K562 (cell line): ENCODE measurements at regions not wholly inside any gene's neighbourhood (a gene's known extent, or its start where the extent isn't known, plus 50 kb on each side); places are given as distances from the start of the nearest gene placed in this dataset.

ENCODE experiments used
- ATAC-seq: fragments of 200-7000 bp; cut with Tn5 transposase; 3 replicates; pipeline ENCODE4 v1.9.1; 2020; ENCODE audit warnings: moderate library complexity
- BruUV-seq: library from RNA; stranded (reverse); fragments of 400-500 nt; replicated peaks from 2 replicates; lab custom pipeline; 2021; lab: Mats Ljungman, UMichigan
- CTCF ChIA-PET: fragments of 300-600 bp; formaldehyde crosslinking; extraction: SDS; loops from one replicate; lab custom pipeline; 2021; ENCODE audit warnings: low intra/inter-chr PET ratio; lab: Yijun Ruan, JAX
- POLR2A ChIA-PET: fragments of 300-600, 350-650 bp; sonication (Branson Sonifier 250); formaldehyde crosslinking; extraction: SDS; loops from one replicate; lab custom pipeline; 2021; ENCODE audit warnings: antibody characterized with exemption, inconsistent platforms; lab: Yijun Ruan, JAX
- DNase-seq, 4 experiments: peaks; one replicate each; pipeline versions ENCODE4 v3.0.0 to v3.0.0-alpha.2; 2011 to 2018; ENCODE audit warnings: low spot score in 3 of 4, mixed read lengths in 3 of 4; ENCODE audit errors: extremely low read depth in 1 of 4
- FAIRE-seq: peaks from 2 replicates; lab custom pipeline; 2011; peaks lifted over from hg19 to GRCh38; lab: Jason Lieb, UNC
- H2AFZ ChIP-seq: 2 replicates; pipeline ENCODE4 v1.6.0; 2011; ENCODE audit warnings: low read depth, low read length, control low read depth, inconsistent platforms
- H3K27ac ChIP-seq: fragments of 200-600 bp; 3 replicates; pipeline ENCODE4 v1.8.0; 2011; ENCODE audit warnings: low read depth, mild to moderate bottlenecking, control low read depth, inconsistent platforms, low read length, moderate library complexity, mixed read lengths; ENCODE audit errors: extremely low read depth
- H3K27me3 ChIP-seq, 2 experiments: fragments of 300-600 bp in 1 of 2; 2 replicates in 1 of 2; 3 replicates in 1 of 2; pipeline versions ENCODE4 v1.6.0 to v1.8.0; 2011; ENCODE audit warnings: inconsistent platforms in 2 of 2, low read length in 2 of 2, mild to moderate bottlenecking in 1 of 2, mixed read lengths in 1 of 2, moderate library complexity in 1 of 2; ENCODE audit not compliant: control insufficient read depth in 2 of 2, insufficient read depth in 2 of 2
- H3K36me3 ChIP-seq: fragments of 300-600 bp; 3 replicates; pipeline ENCODE4 v1.8.0; 2011; ENCODE audit warnings: mild to moderate bottlenecking, low read length, inconsistent platforms; ENCODE audit not compliant: control insufficient read depth, insufficient read depth
- H3K4me1 ChIP-seq, 2 experiments: fragments of 200-600 bp in 1 of 2; replicated peaks in 1 of 2; 2 replicates in 1 of 2; 3 replicates in 1 of 2; pipeline versions ENCODE4 v1.5.1 to v1.8.0; 2011; ENCODE audit warnings: inconsistent platforms in 2 of 2, low read length in 2 of 2, mild to moderate bottlenecking in 1 of 2, mixed read lengths in 1 of 2, moderate library complexity in 1 of 2; ENCODE audit not compliant: control insufficient read depth in 2 of 2, insufficient read depth in 2 of 2
- H3K4me2 ChIP-seq: 2 replicates; pipeline ENCODE4 v1.6.1; 2011; ENCODE audit warnings: low read length, control low read depth, inconsistent platforms, mixed read lengths; ENCODE audit not compliant: insufficient read depth
- H3K4me3 ChIP-seq: fragments of 200-600 bp; sonication (generic), shearing (Covaris generic); 2 replicates; pipeline ENCODE4 v1.5.1; 2016; ENCODE audit warnings: control low read depth, inconsistent platforms
- H3K79me2 ChIP-seq: fragments of 200-600 bp; 3 replicates; pipeline ENCODE4 v1.8.0; 2011; ENCODE audit warnings: low read length, inconsistent platforms; ENCODE audit not compliant: control insufficient read depth, insufficient read depth
- H3K9ac ChIP-seq, 2 experiments: 2 replicates each; pipeline versions ENCODE4 v1.6.0 to v1.6.1; 2011; ENCODE audit warnings: low read depth in 2 of 2, low read length in 2 of 2, control low read depth in 1 of 2, inconsistent platforms in 1 of 2, mild to moderate bottlenecking in 1 of 2, mixed read lengths in 1 of 2; ENCODE audit not compliant: insufficient read depth in 1 of 2
- H3K9me1 ChIP-seq: one replicate; pipeline ENCODE4 v1.6.0; 2011; ENCODE audit warnings: inconsistent platforms, mild to moderate bottlenecking, low read length, moderate library complexity; ENCODE audit not compliant: control insufficient read depth, insufficient read depth
- H3K9me3 ChIP-seq: replicated peaks from 2 replicates; pipeline ENCODE4 v1.5.1; 2011; ENCODE audit warnings: low read depth, low read length, inconsistent platforms; ENCODE audit not compliant: control insufficient read depth, insufficient read depth
- H4K20me1 ChIP-seq: replicated peaks from 2 replicates; pipeline ENCODE4 v1.6.1; 2011; ENCODE audit warnings: low read length, inconsistent platforms, mixed read lengths; ENCODE audit not compliant: control insufficient read depth, insufficient read depth
- AFF4 ChIP-seq: sonication (generic); formaldehyde crosslinking; IDR thresholded peaks from 2 replicates; pipeline ENCODE4 v1.8.0; 2023; ENCODE audit warnings: mild to moderate bottlenecking, missing genetic modification reagents
- FOXK1 ChIP-seq: sonication (generic); formaldehyde crosslinking; IDR thresholded peaks from 2 replicates; pipeline ENCODE4 v1.8.0; 2022; ENCODE audit warnings: missing genetic modification reagents, mild to moderate bottlenecking, borderline replicate concordance
- HINFP ChIP-seq: fragments of 450-650 bp; conservative IDR thresholded peaks from 2 replicates; pipeline ENCODE4 v1.6.1; 2016; ENCODE audit warnings: missing genetic modification characterization, low read depth, mild to moderate bottlenecking, control low read depth, missing compliant biosample characterization
- MTA1 ChIP-seq: fragments of 450-650 bp; IDR thresholded peaks from 2 replicates; pipeline ENCODE4 v1.6.1; 2017; ENCODE audit warnings: borderline replicate concordance
- MTA3 ChIP-seq: fragments of 450-650 bp; formaldehyde crosslinking; IDR thresholded peaks from 2 replicates; pipeline ENCODE4 v1.6.1; 2017; ENCODE audit warnings: mild to moderate bottlenecking, borderline replicate concordance
- SREBF1 ChIP-seq: fragments of 150-350 bp; IDR thresholded peaks from 2 replicates; pipeline ENCODE4 v1.6.1; 2014; ENCODE audit warnings: antibody characterized with exemption, low read depth, low read length, borderline replicate concordance
- TARDBP ChIP-seq: fragments of 450-650 bp; IDR thresholded peaks from 2 replicates; pipeline ENCODE4 v1.6.1; 2016
- TFE3 ChIP-seq: fragments of 450-650 bp; formaldehyde crosslinking; IDR thresholded peaks from 2 replicates; pipeline ENCODE4 v1.4.0; 2020; ENCODE audit warnings: mild to moderate bottlenecking, mixed read lengths
- THRAP3 ChIP-seq: fragments of 450-650 bp; IDR thresholded peaks from 2 replicates; pipeline ENCODE4 v1.6.1; 2016; ENCODE audit warnings: mild to moderate bottlenecking, inconsistent platforms, borderline replicate concordance
- ZNF217 ChIP-seq: sonication (generic); formaldehyde crosslinking; IDR thresholded peaks from 2 replicates; pipeline ENCODE4 v1.8.0; 2022; ENCODE audit warnings: mild to moderate bottlenecking, missing genetic modification reagents
- ZNF311 ChIP-seq: fragments of 250-450 bp; sonication (Bioruptor Pico); IDR thresholded peaks from 2 replicates; pipeline ENCODE4 v1.4.0; 2020; ENCODE audit warnings: mild to moderate bottlenecking, moderate library complexity
- WGBS: fragments of 100-300 bp; shearing (Covaris generic); methylation state at CpG from one replicate; pipeline ENCODE4 v1.1.6; 2016; ENCODE audit warnings: low coverage, mixed read lengths; ENCODE audit not compliant: insufficient coverage; ENCODE audit errors: missing lambda C conversion rate; 5-methylcytosine and 5-hydroxymethylcytosine counted together
- in situ Hi-C: fragments of 300-500 bp; cut with MboI; formaldehyde crosslinking; loops from 4 replicates; pipeline ENCODE4 v1.15.0; 2018; ENCODE audit warnings: inconsistent platforms, mixed read lengths
- intact Hi-C: fragments of 100-400 bp; cut with micrococcal nuclease; formaldehyde crosslinking; loops from 2 replicates; pipeline ENCODE4 v1.14.2; 2022

GRCh38 chr7:79647711-79648110 lies 194.2 kb upstream of the MAGI2 start:
- Histone ChIP-seq H4K20me1 (no peaks in the 10 kb centered on the region), H3K4me2 (no peak overlapping the region), H2AFZ (no peak overlapping the region), H3K27ac (no peak overlapping the region), H3K27me3 (no peaks in the 10 kb centered on the region), H3K4me1 (no peaks in the 10 kb centered on the region), H3K79me2 (no peaks in the 10 kb centered on the region), H3K36me3 (no peaks in the 10 kb centered on the region), H3K4me3 (no peak overlapping the region), H3K9me1 (no peaks in the 10 kb centered on the region), H3K9me3 (0 out of 2 replicates have a peak, but pooled peaks cover 2% of the 10 kb centered on the region), H3K9ac (no peak overlapping the region)
- FAIRE-seq, result no peak
- WGBS, result under 1% methylated on average over 8 of the region's 8 CpGs
- DNase-seq, result no peak
- ATAC-seq, result no peak
- POLR2A ChIA-PET, result no interaction called here
- no peak for TF ChIP-seq MTA3
- no peak for TF ChIP-seq ZNF217
- no peak for TF ChIP-seq HINFP (tag)
- TF ChIP-seq SREBF1, result no peak
- TF ChIP-seq TFE3 (CRISPR knock-in tag), result no peak
- no peak for TF ChIP-seq MTA1
- no peak for TF ChIP-seq TARDBP
- TF ChIP-seq AFF4 (CRISPR knock-in tag), result no peak
- TF ChIP-seq THRAP3, result no peak
- no peak for TF ChIP-seq FOXK1 (CRISPR knock-in tag)
- no peak for TF ChIP-seq ZNF311 (CRISPR knock-in tag)
- in situ Hi-C loops, result no loop called here
- CTCF ChIA-PET, result no interaction called here
- BruUV-seq, result no TSS peak
- intact Hi-C loops, result no loop called here
